ENCODE measurements at regions not wholly inside any gene's neighbourhood (a gene's known extent, or its start where the extent isn't known, plus 50 kb on each side); places are given as distances from the start of the nearest gene placed in this dataset.

- TF ChIP-seq CREB1 (IDR thresholded peaks at IDR 0.05) (no peak), CREB1 (CRISPR knock-in tag; IDR thresholded peaks at IDR 0.05) (no peak), NR1H2 (CRISPR knock-in tag; IDR thresholded peaks at IDR 0.05) (no peak), DPF2 (IDR thresholded peaks at IDR 0.05) (no peak), ATF2 (CRISPR knock-in tag; IDR thresholded peaks at IDR 0.05) (no peak), NCOA6 (IDR thresholded peaks at IDR 0.05) (no peak)
- TF ChIP-seq, protein P1, sequence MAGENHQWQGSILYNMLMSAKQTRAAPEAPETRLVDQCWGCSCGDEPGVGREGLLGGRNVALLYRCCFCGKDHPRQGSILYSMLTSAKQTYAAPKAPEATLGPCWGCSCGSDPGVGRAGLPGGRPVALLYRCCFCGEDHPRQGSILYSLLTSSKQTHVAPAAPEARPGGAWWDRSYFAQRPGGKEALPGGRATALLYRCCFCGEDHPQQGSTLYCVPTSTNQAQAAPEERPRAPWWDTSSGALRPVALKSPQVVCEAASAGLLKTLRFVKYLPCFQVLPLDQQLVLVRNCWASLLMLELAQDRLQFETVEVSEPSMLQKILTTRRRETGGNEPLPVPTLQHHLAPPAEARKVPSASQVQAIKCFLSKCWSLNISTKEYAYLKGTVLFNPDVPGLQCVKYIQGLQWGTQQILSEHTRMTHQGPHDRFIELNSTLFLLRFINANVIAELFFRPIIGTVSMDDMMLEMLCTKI (IDR thresholded peaks at IDR 0.05; ENCODE audit: partially characterized antibody) = no peak
- TF ChIP-seq, protein P2, sequence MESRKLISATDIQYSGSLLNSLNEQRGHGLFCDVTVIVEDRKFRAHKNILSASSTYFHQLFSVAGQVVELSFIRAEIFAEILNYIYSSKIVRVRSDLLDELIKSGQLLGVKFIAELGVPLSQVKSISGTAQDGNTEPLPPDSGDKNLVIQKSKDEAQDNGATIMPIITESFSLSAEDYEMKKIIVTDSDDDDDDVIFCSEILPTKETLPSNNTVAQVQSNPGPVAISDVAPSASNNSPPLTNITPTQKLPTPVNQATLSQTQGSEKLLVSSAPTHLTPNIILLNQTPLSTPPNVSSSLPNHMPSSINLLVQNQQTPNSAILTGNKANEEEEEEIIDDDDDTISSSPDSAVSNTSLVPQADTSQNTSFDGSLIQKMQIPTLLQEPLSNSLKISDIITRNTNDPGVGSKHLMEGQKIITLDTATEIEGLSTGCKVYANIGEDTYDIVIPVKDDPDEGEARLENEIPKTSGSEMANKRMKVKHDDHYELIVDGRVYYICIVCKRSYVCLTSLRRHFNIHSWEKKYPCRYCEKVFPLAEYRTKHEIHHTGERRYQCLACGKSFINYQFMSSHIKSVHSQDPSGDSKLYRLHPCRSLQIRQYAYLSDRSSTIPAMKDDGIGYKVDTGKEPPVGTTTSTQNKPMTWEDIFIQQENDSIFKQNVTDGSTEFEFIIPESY (CRISPR knock-in tag; IDR thresholded peaks at IDR 0.05) = no peak
Observed at GRCh38 chr14:92247947-92248346, 75.0 kb upstream of the SLC24A4 start.

All from K562 (cell line).